ENCODE measurements at regions not wholly inside any gene's neighbourhood (a gene's known extent, or its start where the extent isn't known, plus 50 kb on each side); places are given as distances from the start of the nearest gene placed in this dataset.

- no peak for TF ChIP-seq CTCF (IDR thresholded peaks at IDR 0.05; ENCODE audit: borderline replicate concordance, extremely low read depth, low read length, poor library complexity, severe bottlenecking)
- TF ChIP-seq EZH2 (IDR thresholded peaks at IDR 0.05; ENCODE audit: borderline replicate concordance, low read depth, low read length, severe bottlenecking), result no peak
Measured at GRCh38 chr3:74850381-74850780, 235.9 kb upstream of the CNTN3 start.
